Erythroblast (primary cell): ENCODE measurements at regions not wholly inside any gene's neighbourhood (a gene's known extent, or its start where the extent isn't known, plus 50 kb on each side); places are given as distances from the start of the nearest gene placed in this dataset.

Experiments used
- GATA1 ChIP-seq: IDR thresholded peaks from 2 replicates; pipeline ENCODE4 v1.6.1; 2011; ENCODE audit warnings: low read depth, mild to moderate bottlenecking, control low read depth, low read length, moderate library complexity
- POLR2A ChIP-seq: IDR thresholded peaks from 2 replicates; pipeline ENCODE4 v1.6.1; 2011; ENCODE audit warnings: mild to moderate bottlenecking, low read length

DNA sequence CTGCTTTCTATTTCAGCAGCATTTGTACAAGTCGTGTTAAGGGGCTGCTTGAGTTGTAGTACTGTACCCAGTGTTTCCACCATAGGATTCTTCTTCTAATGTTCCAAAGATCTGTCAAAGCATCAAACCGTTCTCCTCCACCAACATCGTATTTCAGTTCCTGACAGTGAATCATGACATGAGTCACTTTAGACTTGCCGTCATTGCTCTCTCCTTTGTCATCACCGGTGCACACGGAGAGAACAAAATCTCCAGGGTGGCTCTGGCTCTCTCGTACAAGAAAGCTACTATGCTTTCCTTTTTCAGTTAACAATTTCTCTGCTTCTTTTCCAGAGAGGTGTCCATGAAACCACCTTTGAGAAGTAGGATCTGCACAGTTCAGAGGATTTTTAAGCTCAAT lies 270.9 kb upstream of the CCDC54 start:
- TF ChIP-seq POLR2A: no peak
- no peak for TF ChIP-seq GATA1
